ENCODE measurements at regions not wholly inside any gene's neighbourhood (a gene's known extent, or its start where the extent isn't known, plus 50 kb on each side); places are given as distances from the start of the nearest gene placed in this dataset.

GRCh38 chr1:214840356-214840755 is 237.4 kb downstream of the CENPF start:
- Histone ChIP-seq H3K36me3 (ENCODE audit: control insufficient read depth in 4 of 4, insufficient read depth in 4 of 4, low read length in 4 of 4) (no peaks in the 10 kb centered on the region), H3K4me1 (ENCODE audit: control insufficient read depth in 5 of 5, insufficient read depth in 5 of 5, low read length in 5 of 5) (no peaks in the 10 kb centered on the region), H3K27me3 (ENCODE audit: control insufficient read depth in 3 of 3, insufficient read depth in 3 of 3, low read length in 2 of 3) (no peaks in the 10 kb centered on the region), H3K9ac (ENCODE audit: insufficient read depth in 1 of 2, low read length in 2 of 2) (no peak overlapping the region), H3K4me3 (no peak overlapping the region), H3K27ac (ENCODE audit: low read depth in 1 of 2, low read length in 1 of 2) (no peak overlapping the region), H3K9me3 (ENCODE audit: control insufficient read depth in 4 of 4, insufficient read depth in 3 of 4, low read length in 3 of 4) (peaks cover 0 to 2% (median 0%) of the 10 kb centered on the region in 4 donors)
- WGBS, 2 donors, result 65 to 68% methylated on average over 3 of the region's 3 CpGs
- DNase-seq, result no peak
- ATAC-seq (ENCODE audit: insufficient read depth, low FRiP score), result no peak
- no peak for TF ChIP-seq CTCF (IDR thresholded peaks at IDR 0.05; ENCODE audit: control extremely low read depth, extremely low read depth)

DNA sequence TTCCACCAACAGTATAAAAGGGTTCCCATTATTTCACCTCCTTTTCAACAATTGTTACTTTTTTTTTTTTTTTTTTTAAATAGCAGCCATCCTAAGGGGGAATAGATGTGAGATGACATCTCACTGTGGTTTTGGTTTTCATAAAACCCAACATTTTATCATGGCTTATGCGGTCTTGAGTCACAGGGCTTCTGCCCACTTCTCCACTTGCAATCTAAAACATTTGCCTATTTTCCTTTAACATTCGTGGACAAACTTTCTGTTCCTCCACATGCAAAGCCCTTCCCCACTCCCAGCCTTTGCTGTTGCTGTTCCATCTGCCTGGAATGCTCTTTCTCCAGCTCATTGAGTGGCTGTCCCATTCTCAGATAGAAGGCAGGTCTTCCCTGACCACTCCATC is 239.7 kb upstream of the KCNK2 start:
- Histone ChIP-seq H3K9ac (ENCODE audit: insufficient read depth in 1 of 2, low read length in 2 of 2) (no peak overlapping the region), H3K4me3 (no peak overlapping the region), H3K27me3 (ENCODE audit: control insufficient read depth in 3 of 3, insufficient read depth in 3 of 3, low read length in 2 of 3) (no peaks in the 10 kb centered on the region), H3K9me3 (ENCODE audit: control insufficient read depth in 4 of 4, insufficient read depth in 3 of 4, low read length in 3 of 4) (peaks cover 0 to 2% (median 0%) of the 10 kb centered on the region in 4 donors), H3K4me1 (ENCODE audit: control insufficient read depth in 5 of 5, insufficient read depth in 5 of 5, low read length in 5 of 5) (no peaks in the 10 kb centered on the region), H3K27ac (ENCODE audit: low read depth in 1 of 2, low read length in 1 of 2) (no peak overlapping the region), H3K36me3 (ENCODE audit: control insufficient read depth in 4 of 4, insufficient read depth in 4 of 4, low read length in 4 of 4) (no peaks in the 10 kb centered on the region)
- no peak for DNase-seq
- 82 to 83% methylated on average over 2 of the region's 2 CpGs for WGBS, 2 donors
- ATAC-seq (ENCODE audit: insufficient read depth, low FRiP score), result no peak
- no peak for TF ChIP-seq CTCF (IDR thresholded peaks at IDR 0.05; ENCODE audit: control extremely low read depth, extremely low read depth)

- Histone ChIP-seq H3K4me1 (ENCODE audit: control insufficient read depth in 5 of 5, insufficient read depth in 5 of 5, low read length in 5 of 5) (no peaks in the 10 kb centered on the region), H3K27ac (ENCODE audit: low read depth in 1 of 2, low read length in 1 of 2) (no peak overlapping the region), H3K9me3 (ENCODE audit: control insufficient read depth in 4 of 4, insufficient read depth in 3 of 4, low read length in 3 of 4) (peaks cover 0 to 2% (median 0%) of the 10 kb centered on the region in 4 donors), H3K9ac (ENCODE audit: insufficient read depth in 1 of 2, low read length in 2 of 2) (no peak overlapping the region), H3K4me3 (no peak overlapping the region), H3K36me3 (ENCODE audit: control insufficient read depth in 4 of 4, insufficient read depth in 4 of 4, low read length in 4 of 4) (no peaks in the 10 kb centered on the region), H3K27me3 (ENCODE audit: control insufficient read depth in 3 of 3, insufficient read depth in 3 of 3, low read length in 2 of 3) (no peaks in the 10 kb centered on the region)
- TF ChIP-seq CTCF (IDR thresholded peaks at IDR 0.05; ENCODE audit: control extremely low read depth, extremely low read depth), result no peak
- ATAC-seq (ENCODE audit: insufficient read depth, low FRiP score) (no peak), DNase-seq (no peak)
These were observed 239.3 kb upstream of the KCNK2 start for GRCh38 chr1:214843281-214843680.

GRCh38 chr1:214844319-214844718 is 238.2 kb upstream of the KCNK2 start:
- DNase-seq (no peak), ATAC-seq (ENCODE audit: insufficient read depth, low FRiP score) (no peak)
- no peak overlapping the region for H3K27ac ChIP-seq (ENCODE audit: low read depth in 1 of 2, low read length in 1 of 2)
- no peaks in the 10 kb centered on the region for H3K4me1 ChIP-seq (ENCODE audit: control insufficient read depth in 5 of 5, insufficient read depth in 5 of 5, low read length in 5 of 5)
- H3K4me3 ChIP-seq, result no peak overlapping the region
- WGBS, 2 donors, result 68 to 75% methylated on average over 4 of the region's 4 CpGs
- H3K9me3 ChIP-seq (ENCODE audit: control insufficient read depth in 4 of 4, insufficient read depth in 3 of 4, low read length in 3 of 4), result peaks cover 0 to 2% (median 0%) of the 10 kb centered on the region in 4 donors
- no peaks in the 10 kb centered on the region for H3K27me3 ChIP-seq (ENCODE audit: control insufficient read depth in 3 of 3, insufficient read depth in 3 of 3, low read length in 2 of 3)
- no peak for TF ChIP-seq CTCF (IDR thresholded peaks at IDR 0.05; ENCODE audit: control extremely low read depth, extremely low read depth)
- no peaks in the 10 kb centered on the region for H3K36me3 ChIP-seq (ENCODE audit: control insufficient read depth in 4 of 4, insufficient read depth in 4 of 4, low read length in 4 of 4)
- H3K9ac ChIP-seq (ENCODE audit: insufficient read depth in 1 of 2, low read length in 2 of 2), result no peak overlapping the region
